Fibroblast of pulmonary artery (primary cell): ENCODE measurements at regions not wholly inside any gene's neighbourhood (a gene's known extent, or its start where the extent isn't known, plus 50 kb on each side); places are given as distances from the start of the nearest gene placed in this dataset.

Experiments
- DNase-seq: peaks from one replicate; pipeline ENCODE4 v3.0.0-alpha.2; 2010; ENCODE audit warnings: low read depth
- H3K4me3 ChIP-seq: replicated peaks from 2 replicates; pipeline ENCODE4 v1.5.1; 2011; ENCODE audit warnings: low read depth, mild to moderate bottlenecking, control low read depth, low read length, moderate library complexity
- CTCF ChIP-seq: IDR thresholded peaks from 2 replicates; pipeline ENCODE4 v1.5.1; 2011; ENCODE audit warnings: mild to moderate bottlenecking, control low read depth, low read length, inconsistent platforms; ENCODE audit errors: missing control alignments

GRCh38 chr3:144063306-144063705 is 91.7 kb downstream of the DIPK2A start:
- DNase-seq = no peak
- H3K4me3 ChIP-seq = no peak overlapping the region
- TF ChIP-seq CTCF = no peak

DNA sequence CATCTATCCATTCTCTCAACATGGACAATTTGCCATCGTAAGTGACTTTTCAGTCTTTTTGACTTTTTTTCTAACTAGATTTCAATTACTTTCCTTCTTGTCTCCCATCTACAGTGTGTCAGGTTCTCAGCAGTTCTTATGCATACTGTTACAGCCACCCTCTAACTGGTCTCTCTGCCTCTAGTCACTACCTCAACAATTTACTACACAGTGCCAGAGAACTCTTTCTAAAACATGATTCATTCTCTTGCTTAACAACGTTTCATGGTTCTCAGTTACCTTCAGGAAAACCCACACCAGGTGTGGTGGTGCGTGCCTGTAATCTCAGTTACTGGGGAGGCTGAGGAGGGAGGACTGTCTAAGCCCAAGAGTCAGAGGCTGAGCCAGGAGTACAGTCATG is 95.4 kb downstream of the DIPK2A start:
- TF ChIP-seq CTCF = no peak
- DNase-seq = no peak
- H3K4me3 ChIP-seq = no peak overlapping the region

- no peak overlapping the region for H3K4me3 ChIP-seq
- DNase-seq = no peak
- TF ChIP-seq CTCF = no peak
Measured at GRCh38 chr3:144073698-144074097, 102.1 kb downstream of the DIPK2A start.

GRCh38 chr3:144079634-144080033 is 108.0 kb downstream of the DIPK2A start:
- no peak for TF ChIP-seq CTCF
- no peak overlapping the region for H3K4me3 ChIP-seq
- DNase-seq = no peak

- no peak overlapping the region for H3K4me3 ChIP-seq
- no peak for DNase-seq
- no peak for TF ChIP-seq CTCF
Measured at GRCh38 chr3:144084929-144085328, 113.3 kb downstream of the DIPK2A start.

DNA sequence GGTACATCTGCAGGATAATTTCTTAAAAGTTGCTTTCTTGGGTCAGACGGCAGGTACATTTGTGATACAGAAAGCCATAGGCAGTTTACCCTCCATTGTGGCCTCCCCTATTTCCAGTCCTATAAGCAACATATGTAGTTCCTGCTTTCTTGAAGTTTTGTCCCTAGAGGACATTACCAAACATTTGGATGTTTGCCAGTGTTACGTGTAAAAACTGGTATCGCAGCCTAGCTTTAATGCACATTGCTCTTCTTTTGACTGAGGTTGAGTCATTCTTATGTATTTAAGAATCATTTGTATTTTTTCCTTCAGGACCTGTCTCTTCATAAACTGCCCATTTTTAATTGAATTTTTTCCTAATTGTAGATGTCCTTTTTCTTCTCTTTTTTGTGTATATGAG is 114.3 kb downstream of the DIPK2A start:
- DNase-seq = peak; percentile 81
- H3K4me3 ChIP-seq = no peak overlapping the region
- no peak for TF ChIP-seq CTCF

DNA sequence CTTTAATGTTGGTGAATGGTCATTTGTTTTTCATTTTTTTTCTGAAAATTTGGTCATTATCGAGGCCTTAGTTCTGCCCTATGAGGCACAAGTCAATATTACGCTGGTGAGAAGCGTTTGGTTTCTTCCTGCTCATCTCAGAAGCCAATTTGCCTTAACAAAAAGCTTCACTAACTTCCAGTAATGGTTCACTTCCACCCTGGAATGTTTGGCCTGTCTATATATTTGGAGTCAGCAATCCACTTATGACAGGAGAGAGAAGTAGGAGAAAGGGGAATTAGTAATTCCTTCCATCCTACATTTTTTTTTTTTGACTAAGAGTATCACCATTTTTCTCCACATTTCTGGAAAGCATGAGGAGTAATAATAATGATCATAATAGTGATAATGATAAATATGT is 124.4 kb downstream of the DIPK2A start:
- no peak overlapping the region for H3K4me3 ChIP-seq
- no peak for TF ChIP-seq CTCF
- DNase-seq = no peak
